Right cardiac atrium (tissue), 5 donors: ENCODE measurements at regions not wholly inside any gene's neighbourhood (a gene's known extent, or its start where the extent isn't known, plus 50 kb on each side); places are given as distances from the start of the nearest gene placed in this dataset.
A peak's percentile ranks its signal among the peaks of the same experiment; 100 is the strongest.

Experiments used
- ATAC-seq, 2 donors: fragments of 200-7000 bp; cut with Tn5 transposase; one replicate each; pipeline versions ENCODE4 v1.8.0 to v1.9.1; 2020; ENCODE audit warnings: moderate library complexity in 2 of 2, mild to moderate bottlenecking in 1 of 2
- DNase-seq, 3 donors: peaks; one replicate each; pipeline ENCODE4 v3.0.0-alpha.2; 2020
- H3K27ac ChIP-seq: one replicate; pipeline ENCODE4 v1.5.1; 2013; ENCODE audit warnings: mild to moderate bottlenecking, low read length, control low read depth, moderate library complexity
- H3K27me3 ChIP-seq: one replicate; pipeline ENCODE4 v1.6.1; 2013; ENCODE audit not compliant: control insufficient read depth, insufficient read depth
- H3K4me1 ChIP-seq: one replicate; pipeline ENCODE4 v1.6.1; 2013; ENCODE audit warnings: low read length; ENCODE audit not compliant: control insufficient read depth, insufficient read depth
- H3K4me3 ChIP-seq: one replicate; pipeline ENCODE4 v1.5.1; 2013; ENCODE audit warnings: low read length, control low read depth
- H3K9me3 ChIP-seq: one replicate; pipeline ENCODE4 v1.6.1; 2013; ENCODE audit warnings: low read length; ENCODE audit not compliant: control insufficient read depth
- WGBS: extraction: QIAGEN DNeasy Blood & Tissue Kit; methylation state at CpG from one replicate; pipeline ENCODE4 v1.1.7; 2013; 5-methylcytosine and 5-hydroxymethylcytosine counted together
- intact Hi-C, 4 donors: fragments of 100-400 bp; cut with DNase I; formaldehyde crosslinking; loops; one replicate each; pipeline versions ENCODE4 v1.11.0 to v1.14.0; 2022 to 2023
- donor health status: healthy with polysubstance abuse.
- donor health status: DM: no; HTN: yes; CAD: no.
- donor health status: DM: no; HTN: no; CAD: no.
- donor health status: DM: no; HTN: yes; CAD: no; lungs with severe emphysema.
- donor health status: DM: yes; HTN: yes; CAD: no.

DNA sequence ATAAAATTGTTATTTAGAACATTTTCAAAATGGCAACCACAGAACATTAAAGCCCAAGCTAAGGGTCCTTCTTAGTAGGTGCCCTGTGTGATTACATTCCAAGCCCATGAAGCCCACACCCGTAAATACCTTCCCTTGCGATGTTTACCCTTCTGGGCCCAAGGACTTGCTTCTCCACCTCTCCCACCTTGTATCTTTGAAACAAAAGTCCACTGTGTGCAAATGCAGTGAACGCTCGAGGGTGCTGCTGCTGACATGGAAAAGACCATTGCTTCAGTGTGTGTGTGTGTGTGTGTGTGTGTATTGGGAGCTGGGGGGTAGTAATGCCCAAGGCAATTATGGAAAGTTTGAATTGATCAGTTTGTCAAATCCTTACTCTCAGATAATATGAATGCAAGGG lies 298.1 kb downstream of the TGFB2 start:
- no peaks in the 10 kb centered on the region for H3K27me3 ChIP-seq
- DNase-seq, result no peak
- 94% methylated on average over 4 of the region's 4 CpGs for WGBS
- H3K4me1 ChIP-seq, result no peaks in the 10 kb centered on the region
- H3K27ac ChIP-seq, result no peak overlapping the region
- no peak overlapping the region for H3K4me3 ChIP-seq
- H3K9me3 ChIP-seq, result no peaks in the 10 kb centered on the region
- no peak for ATAC-seq
- intact Hi-C loops, result no loop called here

DNA sequence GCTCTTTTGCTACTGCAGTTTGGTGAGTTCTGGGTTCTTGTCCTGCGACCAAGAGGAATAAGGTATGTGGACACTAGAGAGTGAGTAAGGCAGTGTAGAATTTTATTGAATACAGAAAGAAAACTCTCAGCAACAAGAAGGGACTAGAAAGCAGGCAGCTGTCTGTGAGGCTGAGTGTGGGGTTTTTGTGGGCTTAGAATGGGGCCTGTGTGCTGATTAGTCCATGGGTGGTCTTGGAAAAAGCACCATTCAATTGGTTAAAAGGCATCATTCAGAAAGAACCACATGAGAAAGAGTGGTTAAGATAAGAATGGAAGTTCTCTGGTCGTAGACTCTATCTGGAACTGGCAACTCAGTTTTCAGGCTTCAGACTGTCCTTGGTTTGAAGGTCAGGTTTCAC lies 298.8 kb downstream of the TGFB2 start:
- Histone ChIP-seq H3K4me3 (no peak overlapping the region), H3K4me1 (no peaks in the 10 kb centered on the region), H3K9me3 (no peaks in the 10 kb centered on the region), H3K27ac (no peak overlapping the region), H3K27me3 (no peaks in the 10 kb centered on the region)
- intact Hi-C loops, result no loop called here
- no peak for ATAC-seq
- DNase-seq, result no peak
- 74% methylated on average over 2 of the region's 2 CpGs for WGBS

DNA sequence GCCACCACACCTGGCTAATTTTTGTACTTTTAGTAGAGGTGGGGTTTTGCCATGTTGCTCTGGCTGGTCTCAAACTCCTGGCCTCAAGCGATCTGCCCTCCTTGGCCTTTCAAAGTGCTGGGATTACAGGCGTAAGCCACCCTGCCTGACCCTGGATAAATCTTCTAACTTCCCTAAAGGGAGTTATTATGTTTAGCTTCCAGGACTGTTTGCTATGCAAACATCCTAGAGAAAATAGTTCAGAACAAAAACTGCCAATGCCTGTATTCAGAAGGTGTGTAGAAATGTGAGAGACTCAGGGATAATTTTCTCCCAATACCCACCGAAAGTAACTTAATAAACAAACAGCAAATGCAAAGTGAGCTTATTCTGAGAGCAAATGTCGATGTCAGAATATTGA lies 301.2 kb downstream of the TGFB2 start:
- no peaks in the 10 kb centered on the region for H3K9me3 ChIP-seq
- WGBS, result 84% methylated on average over 4 of the region's 4 CpGs
- H3K4me3 ChIP-seq, result no peak overlapping the region
- ATAC-seq, result no peak
- no peaks in the 10 kb centered on the region for H3K27me3 ChIP-seq
- no peak for DNase-seq
- H3K4me1 ChIP-seq, result no peaks in the 10 kb centered on the region
- intact Hi-C loops, result no loop called here
- H3K27ac ChIP-seq, result no peak overlapping the region

DNA sequence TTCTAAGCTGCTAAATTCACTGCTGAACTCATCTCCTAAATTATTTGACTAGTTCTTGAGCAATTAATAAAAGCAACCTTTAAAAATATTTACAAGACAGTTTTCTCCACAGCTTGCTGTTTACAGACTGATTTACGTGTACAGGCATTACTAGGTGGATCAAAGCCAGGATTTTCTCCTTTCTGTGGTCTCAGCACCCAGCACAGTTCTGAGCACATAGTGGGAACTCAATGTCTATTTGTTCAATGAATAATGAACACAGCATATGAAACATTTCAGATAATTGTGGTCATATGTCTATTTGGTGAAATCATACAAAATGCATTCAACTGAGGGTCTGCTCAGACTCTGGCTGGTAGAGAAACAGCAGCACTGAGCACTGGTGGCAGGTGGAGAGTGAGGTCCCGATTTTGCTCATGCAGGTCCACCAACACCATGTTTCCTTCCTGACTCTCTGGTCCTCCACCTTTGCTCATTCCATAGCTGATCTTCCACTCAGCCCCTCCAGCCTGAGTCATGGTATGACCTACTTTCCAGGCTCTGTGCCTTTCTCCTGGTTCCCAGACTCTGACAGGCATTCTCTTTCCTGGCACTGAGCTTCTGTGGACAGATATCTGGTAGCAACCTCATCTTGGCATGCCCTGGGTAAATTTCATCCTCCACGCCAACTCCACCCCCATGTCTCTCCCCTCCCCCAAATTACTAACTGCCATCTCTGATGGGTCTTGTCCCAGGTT lies 311.3 kb downstream of the TGFB2 start:
- no peaks in the 10 kb centered on the region for H3K27me3 ChIP-seq
- no peak for DNase-seq
- H3K4me1 ChIP-seq, result peaks cover 1% of the 10 kb centered on the region
- no peak for ATAC-seq
- intact Hi-C loops, result no loop called here
- no peak overlapping the region for H3K27ac ChIP-seq
- H3K4me3 ChIP-seq, result no peak overlapping the region
- no peaks in the 10 kb centered on the region for H3K9me3 ChIP-seq
- 87% methylated on average over 3 of the region's 3 CpGs for whole genome bisulfite sequencing

DNA sequence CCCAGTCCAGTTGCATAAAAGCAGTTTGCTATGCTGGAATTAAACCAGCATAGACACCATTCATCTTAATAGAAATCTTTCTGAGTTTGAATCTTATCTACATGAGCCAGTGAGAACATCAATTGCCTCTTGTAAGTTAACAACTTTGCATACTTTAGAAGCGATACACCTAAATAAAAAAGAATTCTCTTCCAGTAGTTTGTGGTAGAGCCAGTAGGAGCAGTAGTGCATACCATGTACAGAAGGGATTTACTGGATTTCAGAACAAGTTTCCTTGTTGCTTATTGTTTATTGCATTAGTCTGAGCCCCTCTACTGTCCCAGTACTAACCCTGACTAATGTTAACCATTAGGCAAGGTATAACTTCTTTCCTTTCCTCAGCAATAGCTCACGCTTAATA lies 313.1 kb downstream of the TGFB2 start:
- WGBS, result 96% methylated on average over 2 of the region's 2 CpGs
- Histone ChIP-seq H3K27ac (no peak overlapping the region), H3K4me1 (peaks cover 1% of the 10 kb centered on the region), H3K27me3 (no peaks in the 10 kb centered on the region), H3K9me3 (no peaks in the 10 kb centered on the region), H3K4me3 (no peak overlapping the region)
- ATAC-seq (no peak), DNase-seq (no peak)
- intact Hi-C loops, result no loop called here

DNA sequence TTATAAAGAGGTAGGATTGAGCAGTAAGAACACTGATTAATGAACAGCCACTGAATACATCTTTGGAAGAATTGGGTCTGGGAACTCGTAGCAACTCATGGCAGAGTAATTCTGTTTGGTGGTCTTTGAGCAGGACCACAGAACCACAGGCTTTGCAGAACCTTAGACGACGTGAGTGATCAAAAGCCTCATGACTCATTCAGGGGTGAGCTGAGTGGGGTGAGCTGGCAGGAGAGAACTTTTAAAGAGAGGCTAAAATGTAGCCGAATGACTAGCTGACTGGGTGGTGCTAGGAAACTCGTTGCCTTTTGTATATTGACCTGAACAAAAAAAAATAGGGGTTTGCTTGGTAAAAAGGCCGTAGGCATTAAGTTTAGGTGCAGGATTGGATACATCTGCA lies 313.8 kb downstream of the TGFB2 start:
- WGBS, result 87% methylated on average over 6 of the region's 6 CpGs
- no peak overlapping the region for H3K27ac ChIP-seq
- no peaks in the 10 kb centered on the region for H3K9me3 ChIP-seq
- intact Hi-C loops, result no loop called here
- H3K4me3 ChIP-seq, result no peak overlapping the region
- H3K4me1 ChIP-seq, result peaks cover 1% of the 10 kb centered on the region
- DNase-seq, result no peak
- H3K27me3 ChIP-seq, result no peaks in the 10 kb centered on the region
- ATAC-seq, result no peak

DNA sequence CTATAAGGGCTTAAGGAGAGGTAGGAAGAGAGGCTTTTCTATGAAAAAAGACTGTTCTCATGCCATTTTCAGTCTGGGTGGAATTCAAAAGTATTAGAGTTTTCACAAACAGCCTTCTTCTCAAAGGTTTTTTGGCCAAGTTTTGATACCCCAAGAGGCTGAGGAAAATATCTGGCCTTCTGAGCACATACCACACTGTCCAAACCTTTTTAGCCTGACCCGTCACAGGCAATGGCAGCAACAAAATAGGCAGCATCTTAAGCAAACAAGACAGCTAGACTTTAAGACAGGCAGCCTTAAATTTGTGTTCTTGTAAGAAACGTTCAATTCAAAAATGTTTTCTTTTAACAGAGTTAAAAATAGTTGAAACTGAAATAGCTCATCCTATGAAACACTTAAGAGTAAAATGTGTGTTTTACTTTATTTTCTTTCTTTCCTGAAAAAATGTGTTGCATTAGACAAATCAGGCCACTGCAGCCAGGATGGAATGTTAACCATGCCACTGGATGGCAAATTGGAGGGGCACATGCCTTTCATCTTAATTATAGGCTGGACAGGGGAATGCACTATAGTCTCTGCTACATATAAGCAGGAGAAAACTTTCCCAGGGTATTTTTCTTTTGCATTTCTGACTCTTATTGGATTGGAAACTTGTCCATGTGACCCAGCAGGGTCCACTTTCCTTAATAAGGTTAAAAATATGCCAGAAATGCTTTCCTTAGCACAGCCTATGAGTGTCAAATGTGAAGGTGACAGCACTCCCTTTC lies 315.0 kb downstream of the TGFB2 start:
- 52% methylated on average over 2 of the region's 2 CpGs for WGBS

DNA sequence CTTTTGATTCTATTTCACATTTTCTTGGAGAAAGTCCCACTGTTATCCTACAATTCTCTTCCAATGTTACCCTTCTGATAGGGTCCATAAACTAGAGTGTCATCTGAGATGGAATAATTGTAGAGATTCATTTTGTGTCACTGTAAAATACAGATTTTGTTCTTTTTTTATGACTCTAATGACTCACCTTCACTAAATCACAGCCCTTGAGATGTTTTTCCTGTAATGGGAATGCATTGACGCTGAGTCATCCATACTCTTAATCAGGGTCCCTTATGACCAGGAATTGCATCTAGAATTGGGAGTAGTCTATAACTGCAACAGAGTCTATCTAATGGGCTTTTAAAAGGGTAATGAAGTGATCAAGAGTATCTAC lies 315.5 kb downstream of the TGFB2 start:
- DNase-seq, result no peak
- WGBS, result 97% methylated on average over 1 of the region's 1 CpG
- Histone ChIP-seq H3K4me3 (no peak overlapping the region), H3K9me3 (no peaks in the 10 kb centered on the region), H3K4me1 (peaks cover 1% of the 10 kb centered on the region), H3K27ac (no peak overlapping the region), H3K27me3 (no peaks in the 10 kb centered on the region)
- ATAC-seq, result no peak
- intact Hi-C loops, result no loop called here

More for the DNA sequence above, 315.0 kb downstream of the TGFB2 start:
- Histone ChIP-seq H3K9me3 (no peaks in the 10 kb centered on the region), H3K27ac (no peak overlapping the region), H3K4me1 (peaks cover 1% of the 10 kb centered on the region), H3K27me3 (no peaks in the 10 kb centered on the region), H3K4me3 (no peak overlapping the region)
- ATAC-seq, result no peak
- intact Hi-C loops, result no loop called here
- no peak for DNase-seq

DNA sequence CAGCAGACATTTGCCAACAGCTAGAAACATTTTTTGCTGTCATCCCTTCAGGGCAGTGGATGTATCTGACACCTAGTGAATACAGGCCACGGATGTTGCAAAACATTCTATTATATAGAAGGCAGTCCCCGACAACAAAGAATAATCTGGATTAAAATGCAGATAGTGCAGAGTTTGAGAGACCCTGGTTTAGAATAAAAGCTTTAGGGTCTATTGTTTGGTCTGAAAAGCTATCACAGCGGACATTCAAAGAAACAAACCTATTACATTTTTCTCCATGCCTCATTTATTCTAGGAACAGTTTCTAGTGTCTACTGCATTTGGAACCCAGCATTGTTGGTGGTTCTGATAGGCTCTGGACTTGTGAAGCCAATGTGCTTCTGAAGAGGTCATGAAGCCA lies 316.3 kb downstream of the TGFB2 start:
- ATAC-seq, result no peak
- 89% methylated on average over 3 of the region's 3 CpGs for whole genome bisulfite sequencing
- no peak overlapping the region for H3K4me3 ChIP-seq
- no peak for DNase-seq
- H3K27me3 ChIP-seq, result no peaks in the 10 kb centered on the region
- no peaks in the 10 kb centered on the region for H3K9me3 ChIP-seq
- no peak overlapping the region for H3K27ac ChIP-seq
- intact Hi-C loops, result no loop called here
- peaks cover 1% of the 10 kb centered on the region for H3K4me1 ChIP-seq

DNA sequence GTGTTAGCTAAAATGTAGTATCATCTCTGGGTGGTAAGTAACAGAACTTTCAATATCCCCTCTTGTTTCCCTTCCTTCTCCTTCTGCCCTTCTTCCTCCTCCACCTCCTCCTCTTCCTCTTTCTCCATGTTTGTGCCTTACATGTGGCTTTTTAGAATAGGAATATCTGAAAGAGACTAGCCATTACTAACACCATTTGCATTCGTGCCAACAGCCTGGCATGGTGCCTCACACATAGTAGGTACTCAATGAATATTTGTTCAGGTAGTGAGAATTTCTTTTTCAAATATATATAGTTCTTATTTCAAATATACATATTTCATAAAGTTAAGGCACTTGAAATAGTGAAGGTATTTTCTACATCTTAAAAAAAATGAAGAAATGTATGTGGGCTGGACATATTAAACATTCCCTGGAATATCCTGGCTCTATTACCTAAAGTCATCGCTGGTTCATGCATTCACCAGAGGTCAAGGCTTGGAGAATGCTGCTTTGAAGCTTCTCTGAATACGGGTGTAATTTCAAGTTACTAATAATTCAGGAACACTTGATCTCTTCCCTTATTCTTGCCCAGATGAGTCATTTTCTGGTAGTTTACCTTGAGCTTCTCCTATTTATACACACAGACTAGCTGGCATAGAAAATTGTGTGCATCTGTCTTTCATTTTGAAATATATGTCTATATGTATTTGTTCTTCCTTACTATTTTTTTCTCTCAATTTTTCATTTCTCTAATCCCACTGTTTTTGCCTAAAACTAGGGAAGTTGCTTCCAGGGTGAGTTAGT lies 319.4 kb downstream of the TGFB2 start:
- intact Hi-C loops, result no loop called here
- H3K27me3 ChIP-seq, result no peaks in the 10 kb centered on the region
- WGBS, result 89% methylated on average over 3 of the region's 3 CpGs
- no peak for ATAC-seq
- H3K9me3 ChIP-seq, result no peaks in the 10 kb centered on the region
- H3K27ac ChIP-seq, result no peak overlapping the region
- H3K4me1 ChIP-seq, result no peaks in the 10 kb centered on the region
- H3K4me3 ChIP-seq, result no peak overlapping the region
- peak in 1 of 3 donors; percentile 52 for DNase-seq

DNA sequence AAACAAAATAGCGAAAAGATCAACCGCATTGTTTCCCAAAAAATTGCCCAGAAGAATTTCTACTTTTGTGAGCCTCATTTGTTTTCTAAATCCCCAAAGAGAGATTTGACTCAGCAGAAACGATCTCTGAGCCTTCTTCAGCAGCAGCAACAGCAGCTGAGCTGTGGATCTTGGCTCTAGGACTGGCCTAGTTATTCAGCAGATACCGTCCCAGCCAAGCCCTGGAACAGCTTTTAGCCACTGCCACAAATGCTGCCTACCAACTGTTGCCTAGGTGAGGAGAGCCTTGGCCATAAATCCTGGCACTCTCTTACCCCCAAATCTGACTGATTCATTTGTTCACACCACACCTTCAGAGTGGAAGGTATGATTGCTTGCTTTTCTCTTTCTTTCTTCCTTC lies 320.1 kb downstream of the TGFB2 start:
- Histone ChIP-seq H3K9me3 (no peaks in the 10 kb centered on the region), H3K4me1 (no peaks in the 10 kb centered on the region), H3K27me3 (no peaks in the 10 kb centered on the region), H3K4me3 (no peak overlapping the region), H3K27ac (no peak overlapping the region)
- ATAC-seq (peak; percentile 93), DNase-seq (peak; percentile 70 to 84 (median 81))
- intact Hi-C loops, result no loop called here
- WGBS, result 39% methylated on average over 4 of the region's 4 CpGs
